ENCODE measurements at regions not wholly inside any gene's neighbourhood (a gene's known extent, or its start where the extent isn't known, plus 50 kb on each side); places are given as distances from the start of the nearest gene placed in this dataset.

GRCh38 chr4:162700358-162700757, 466.3 kb downstream of the NAF1 start:
- no peak for TF ChIP-seq EZH2phosphoT487 (IDR thresholded peaks at IDR 0.05; ENCODE audit: insufficient read depth, low read depth)
- TF ChIP-seq EZH2 (IDR thresholded peaks at IDR 0.05; ENCODE audit: insufficient read depth, poor library complexity, severe bottlenecking), result no peak
